Karpas-422 (cell line): ENCODE measurements at regions not wholly inside any gene's neighbourhood (a gene's known extent, or its start where the extent isn't known, plus 50 kb on each side); places are given as distances from the start of the nearest gene placed in this dataset.

Experiments
- DNase-seq: peaks from one replicate; pipeline ENCODE4 v3.0.0-alpha.2; 2015
- H2AFZ ChIP-seq: fragments of 200-600 bp; sonication (generic); 2 replicates; pipeline ENCODE4 v1.6.1; 2014; ENCODE audit warnings: antibody characterized with exemption, low read length, mixed read lengths
- H3K27ac ChIP-seq: fragments of 200-600 bp; sonication (generic); 2 replicates; pipeline ENCODE4 v1.5.1; 2014; ENCODE audit warnings: mild to moderate bottlenecking, low read length, moderate library complexity
- H3K27me3 ChIP-seq: fragments of 200-600 bp; sonication (generic); 2 replicates; pipeline ENCODE4 v1.6.1; 2014; ENCODE audit warnings: low read length, mixed read lengths
- H3K36me3 ChIP-seq: fragments of 200-600 bp; sonication (generic); 2 replicates; pipeline ENCODE4 v1.6.1; 2014; ENCODE audit warnings: low read length, mixed read lengths; ENCODE audit not compliant: insufficient read depth
- H3K4me1 ChIP-seq: fragments of 200-600 bp; sonication (generic); 2 replicates; pipeline ENCODE4 v1.6.1; 2014; ENCODE audit warnings: mild to moderate bottlenecking, low read length, mixed read lengths
- H3K4me2 ChIP-seq: fragments of 200-600 bp; sonication (generic); 2 replicates; pipeline ENCODE4 v1.6.1; 2014; ENCODE audit warnings: low read length, low read depth, mild to moderate bottlenecking; ENCODE audit not compliant: poor library complexity, severe bottlenecking
- H3K4me3 ChIP-seq: fragments of 200-600 bp; sonication (generic); 2 replicates; pipeline ENCODE4 v1.5.1; 2014; ENCODE audit warnings: mild to moderate bottlenecking, antibody characterized with exemption, low read length, mixed read lengths
- H3K79me2 ChIP-seq: fragments of 200-600 bp; sonication (generic); 2 replicates; pipeline ENCODE4 v1.6.1; 2014; ENCODE audit warnings: mild to moderate bottlenecking, low read length, mixed read lengths
- H3K9ac ChIP-seq: fragments of 200-600 bp; sonication (generic); 2 replicates; pipeline ENCODE4 v1.6.0; 2014; ENCODE audit warnings: low read length
- H3K9me2 ChIP-seq: fragments of 200-600 bp; sonication (generic), shearing (Covaris generic); replicated peaks from 2 replicates; pipeline ENCODE4 v1.6.0; 2014; ENCODE audit warnings: mild to moderate bottlenecking, low read length, moderate library complexity; ENCODE audit not compliant: insufficient read depth
- H3K9me3 ChIP-seq: fragments of 300-700, 200-600 bp; sonication (generic); 2 replicates; pipeline ENCODE4 v1.6.1; 2014; ENCODE audit warnings: low read length, mixed read lengths
- H4K20me1 ChIP-seq: fragments of 200-600 bp; sonication (generic); 2 replicates; pipeline ENCODE4 v1.6.1; 2014; ENCODE audit warnings: mild to moderate bottlenecking, antibody characterized with exemption, low read length, low read depth; ENCODE audit not compliant: insufficient read depth

GRCh38 chr13:72521940-72522661 lies 205.3 kb downstream of the MZT1 start:
- H3K79me2 ChIP-seq: no peaks in the 10 kb centered on the region
- no peak overlapping the region for H2AFZ ChIP-seq
- no peaks in the 10 kb centered on the region for H3K36me3 ChIP-seq
- no peak overlapping the region for H3K27ac ChIP-seq
- no peak overlapping the region for H3K4me3 ChIP-seq
- H3K9ac ChIP-seq: no peak overlapping the region
- no peaks in the 10 kb centered on the region; the same call in 1 of the 2 replicates for H3K9me2 ChIP-seq
- no peaks in the 10 kb centered on the region for H3K4me1 ChIP-seq
- no peak overlapping the region for H3K4me2 ChIP-seq
- no peak for DNase-seq
- H3K27me3 ChIP-seq: no peaks in the 10 kb centered on the region
- no peaks in the 10 kb centered on the region for H3K9me3 ChIP-seq
- H4K20me1 ChIP-seq: no peaks in the 10 kb centered on the region

GRCh38 chr13:72514146-72514545 lies 213.3 kb downstream of the MZT1 start:
- Histone ChIP-seq H3K4me3 (no peak overlapping the region), H3K9me2 (no peaks in the 10 kb centered on the region), H4K20me1 (no peaks in the 10 kb centered on the region), H3K27ac (no peak overlapping the region), H3K9me3 (no peaks in the 10 kb centered on the region), H2AFZ (no peak overlapping the region), H3K27me3 (no peaks in the 10 kb centered on the region), H3K4me2 (no peak overlapping the region), H3K79me2 (no peaks in the 10 kb centered on the region), H3K36me3 (no peaks in the 10 kb centered on the region), H3K4me1 (no peaks in the 10 kb centered on the region), H3K9ac (no peak overlapping the region)
- DNase-seq: no peak

GRCh38 chr13:72508392-72508791 lies 219.0 kb downstream of the MZT1 start:
- DNase-seq: no peak
- Histone ChIP-seq H3K4me3 (no peak overlapping the region), H3K27ac (no peak overlapping the region), H3K9me3 (no peaks in the 10 kb centered on the region), H4K20me1 (no peaks in the 10 kb centered on the region), H3K4me1 (no peaks in the 10 kb centered on the region), H3K9ac (no peak overlapping the region), H3K36me3 (no peaks in the 10 kb centered on the region), H3K4me2 (no peak overlapping the region), H3K9me2 (no peaks in the 10 kb centered on the region), H2AFZ (no peak overlapping the region), H3K79me2 (no peaks in the 10 kb centered on the region), H3K27me3 (no peaks in the 10 kb centered on the region)

- Histone ChIP-seq H2AFZ (no peak overlapping the region), H3K4me2 (no peak overlapping the region)
- DNase-seq: no peak
Measured at GRCh38 chr13:72507416-72508199, 219.8 kb downstream of the MZT1 start.

GRCh38 chr13:72506706-72507105 lies 220.7 kb downstream of the MZT1 start:
- DNase-seq: no peak
- Histone ChIP-seq H3K9me2 (no peaks in the 10 kb centered on the region), H3K9ac (no peak overlapping the region), H3K4me1 (no peaks in the 10 kb centered on the region), H3K4me3 (no peak overlapping the region), H3K4me2 (no peak overlapping the region), H2AFZ (no peak overlapping the region), H3K79me2 (no peaks in the 10 kb centered on the region), H3K27me3 (no peaks in the 10 kb centered on the region), H4K20me1 (no peaks in the 10 kb centered on the region), H3K9me3 (no peaks in the 10 kb centered on the region), H3K36me3 (no peaks in the 10 kb centered on the region), H3K27ac (no peak overlapping the region)

More at GRCh38 chr13:72507416-72508199, 219.8 kb downstream of the MZT1 start:
- Histone ChIP-seq H3K79me2 (no peaks in the 10 kb centered on the region), H3K9me2 (no peaks in the 10 kb centered on the region), H3K4me1 (no peaks in the 10 kb centered on the region), H3K9me3 (no peaks in the 10 kb centered on the region), H3K27me3 (no peaks in the 10 kb centered on the region), H4K20me1 (no peaks in the 10 kb centered on the region), H3K9ac (no peak overlapping the region), H3K27ac (no peak overlapping the region), H3K4me3 (no peak overlapping the region), H3K36me3 (no peaks in the 10 kb centered on the region)

GRCh38 chr13:72505376-72505775 lies 222.1 kb downstream of the MZT1 start:
- Histone ChIP-seq H4K20me1 (no peaks in the 10 kb centered on the region), H3K4me1 (no peaks in the 10 kb centered on the region), H3K9me2 (no peaks in the 10 kb centered on the region), H3K79me2 (no peaks in the 10 kb centered on the region), H3K4me2 (no peak overlapping the region), H3K9ac (no peak overlapping the region), H2AFZ (no peak overlapping the region), H3K4me3 (no peak overlapping the region), H3K27ac (no peak overlapping the region), H3K27me3 (no peaks in the 10 kb centered on the region), H3K9me3 (no peaks in the 10 kb centered on the region), H3K36me3 (no peaks in the 10 kb centered on the region)
- DNase-seq: no peak

- Histone ChIP-seq H3K9ac (no peak overlapping the region), H3K4me2 (no peak overlapping the region), H3K36me3 (no peaks in the 10 kb centered on the region), H3K79me2 (no peaks in the 10 kb centered on the region), H3K4me1 (no peaks in the 10 kb centered on the region), H3K4me3 (no peak overlapping the region), H2AFZ (no peak overlapping the region), H3K27me3 (no peaks in the 10 kb centered on the region), H3K9me3 (no peaks in the 10 kb centered on the region), H4K20me1 (no peaks in the 10 kb centered on the region), H3K27ac (no peak overlapping the region), H3K9me2 (no peaks in the 10 kb centered on the region)
- DNase-seq: no peak
Measured at GRCh38 chr13:72504131-72504841, 223.1 kb downstream of the MZT1 start.

GRCh38 chr13:72500851-72501250 lies 226.6 kb downstream of the MZT1 start:
- H3K4me3 ChIP-seq: no peak overlapping the region
- no peak for DNase-seq
- no peaks in the 10 kb centered on the region for H4K20me1 ChIP-seq
- H3K9ac ChIP-seq: no peak overlapping the region
- H3K27me3 ChIP-seq: no peaks in the 10 kb centered on the region
- no peaks in the 10 kb centered on the region for H3K4me1 ChIP-seq
- no peak overlapping the region for H3K4me2 ChIP-seq
- H3K79me2 ChIP-seq: no peaks in the 10 kb centered on the region
- H3K36me3 ChIP-seq: no peaks in the 10 kb centered on the region
- H3K9me2 ChIP-seq: no peaks in the 10 kb centered on the region
- no peak overlapping the region for H2AFZ ChIP-seq
- H3K9me3 ChIP-seq: no peaks in the 10 kb centered on the region
- no peak overlapping the region for H3K27ac ChIP-seq
